Stimulated activated CD4-positive, alpha-beta T cell treated with anti-CD3 and anti-CD28 coated beads, Interleukin-4, amount 100 ng/mL, for 48 hours (primary cell): ENCODE measurements at regions not wholly inside any gene's neighbourhood (a gene's known extent, or its start where the extent isn't known, plus 50 kb on each side); places are given as distances from the start of the nearest gene placed in this dataset.
"Not testable (repeated sequence)": the region's sequence is repeated elsewhere in the genome, so short reads cannot be mapped to it uniquely, and the experiment has no call there.

ENCODE experiments used
- DNase-seq, 2 donors: peaks; one replicate each; pipeline ENCODE4 v3.0.0-alpha.2; 2020; ENCODE audit warnings: low read depth in 2 of 2

DNA sequence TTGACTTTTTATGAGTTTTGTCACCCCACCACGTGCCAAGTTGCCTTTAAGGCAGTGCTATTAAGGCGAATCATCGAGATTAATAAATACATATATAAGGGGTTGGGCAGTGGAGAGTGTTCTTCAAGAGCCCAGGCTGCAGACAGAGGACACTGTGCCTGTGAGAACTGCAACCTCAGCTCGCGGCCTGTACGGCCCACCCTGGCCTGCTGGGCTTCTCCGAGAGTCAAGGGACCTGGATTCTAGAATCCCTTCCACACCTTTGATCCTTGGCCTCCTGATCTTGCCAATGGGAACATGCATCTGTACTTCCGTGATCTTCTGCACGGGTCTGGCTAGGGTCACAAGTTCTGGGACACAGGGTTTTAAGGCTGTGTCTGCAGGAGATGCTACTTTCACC lies 54.5 kb downstream of the IRX5 start:
- DNase-seq: no peak

DNA sequence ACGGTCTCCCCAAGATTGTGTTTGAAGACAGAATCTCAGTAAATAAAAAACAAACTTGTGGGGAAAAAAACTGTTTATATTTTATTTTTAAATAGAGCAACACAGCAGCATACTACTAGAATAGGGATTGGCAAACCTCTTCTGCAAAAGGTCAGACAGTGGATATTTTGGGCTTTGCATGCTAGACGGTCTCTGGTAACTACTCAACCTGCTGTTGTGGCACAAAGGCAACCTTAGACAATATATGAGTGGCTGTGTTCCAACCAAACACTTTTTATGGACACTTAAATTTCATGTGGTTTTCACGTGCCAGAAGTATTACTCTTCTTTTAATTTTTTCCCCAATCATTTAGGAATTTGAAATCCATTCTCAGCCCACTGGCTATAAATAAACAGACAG lies 55.0 kb downstream of the IRX5 start:
- no peak for DNase-seq

DNA sequence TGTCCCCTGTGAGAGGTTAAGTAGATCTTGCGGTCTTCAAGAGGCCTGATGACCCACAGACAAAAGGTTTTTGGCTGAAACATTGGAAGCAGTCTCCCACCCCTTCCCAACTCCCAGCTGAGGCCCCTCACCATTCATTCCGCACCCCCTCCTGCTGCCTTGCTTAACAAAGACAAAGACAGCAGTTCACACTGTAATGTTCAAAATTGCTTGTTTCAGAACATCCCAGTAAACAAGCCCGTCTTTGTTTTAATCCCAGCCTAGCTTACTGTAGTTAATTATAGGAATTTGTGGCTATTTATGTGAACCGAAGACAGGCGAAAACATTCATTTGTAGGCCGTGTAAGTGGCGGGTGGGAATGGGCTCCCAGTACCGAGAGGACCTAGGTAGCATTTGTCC lies 55.7 kb downstream of the IRX5 start:
- no peak for DNase-seq

DNA sequence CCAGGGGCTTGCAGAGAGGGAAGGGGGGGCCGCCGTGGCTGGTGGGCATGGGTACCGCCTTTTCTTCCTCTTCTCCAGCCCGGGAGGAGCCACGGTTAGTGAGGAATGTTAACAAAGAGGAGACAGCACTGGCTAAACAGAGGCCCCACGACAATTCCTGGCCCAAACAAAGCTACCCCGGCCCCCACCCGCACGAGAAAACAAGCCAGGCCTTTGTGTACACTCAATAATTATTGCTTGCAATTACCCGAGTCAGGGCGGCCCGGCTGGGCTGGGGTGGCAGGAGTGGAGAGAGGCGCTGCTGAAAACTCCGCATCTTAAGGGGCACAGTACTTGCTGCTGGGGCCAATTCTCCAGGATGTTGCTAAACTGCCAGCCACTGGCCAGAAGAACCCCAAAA lies 56.4 kb downstream of the IRX5 start:
- no peak for DNase-seq

- DNase-seq: no peak
These were observed 60.9 kb downstream of the IRX5 start for GRCh38 chr16:54991525-54991924.

DNA sequence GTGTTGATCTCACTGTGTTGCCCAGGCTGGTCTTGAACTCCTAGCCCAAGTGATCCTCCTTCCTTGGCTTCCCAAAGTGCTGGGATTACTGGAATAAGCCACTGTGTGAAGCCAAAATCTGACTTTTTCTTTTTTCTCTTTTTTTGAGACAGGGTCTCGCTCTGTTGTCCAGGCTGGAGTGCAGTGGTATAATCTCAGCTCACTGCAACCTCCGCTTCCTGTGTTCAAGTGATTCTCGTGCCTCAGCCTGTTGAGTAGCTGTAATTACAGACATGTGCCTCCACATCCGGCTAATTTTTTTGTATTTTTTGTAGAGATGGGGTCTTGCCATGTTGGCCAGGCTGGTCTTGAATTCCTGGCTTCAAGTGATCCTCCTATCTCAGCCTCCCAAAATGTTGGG lies 61.3 kb downstream of the IRX5 start:
- DNase-seq: not testable (repeated sequence)

- no peak for DNase-seq
These were observed 62.6 kb downstream of the IRX5 start for GRCh38 chr16:54993106-54993895.

GRCh38 chr16:54996186-54996585 lies 65.5 kb downstream of the IRX5 start:
- DNase-seq: no peak

DNA sequence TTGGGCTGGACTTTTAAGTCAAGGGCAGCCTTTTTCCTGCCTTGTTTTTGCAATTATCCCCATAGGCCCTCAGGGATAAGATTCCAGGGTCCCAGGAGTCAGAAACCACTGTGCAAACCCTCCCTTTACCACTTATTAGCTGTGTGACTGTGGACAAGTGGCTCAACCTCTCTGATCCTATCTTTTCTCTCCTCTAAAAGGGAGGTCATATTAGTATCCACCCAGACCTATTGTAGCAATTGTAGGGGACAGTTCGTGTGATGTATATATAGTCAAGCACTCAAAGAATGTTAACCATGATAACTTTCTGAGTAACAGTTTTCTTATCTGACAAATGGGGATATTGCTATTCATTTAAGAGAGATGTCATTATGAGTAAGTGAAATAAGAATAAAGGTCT lies 68.2 kb downstream of the IRX5 start:
- no peak for DNase-seq

- no peak for DNase-seq
These were observed 68.8 kb downstream of the IRX5 start for GRCh38 chr16:54999481-54999880.

GRCh38 chr16:55000595-55000994 lies 69.9 kb downstream of the IRX5 start:
- no peak for DNase-seq

GRCh38 chr16:55001931-55002330 lies 71.3 kb downstream of the IRX5 start:
- no peak for DNase-seq

DNA sequence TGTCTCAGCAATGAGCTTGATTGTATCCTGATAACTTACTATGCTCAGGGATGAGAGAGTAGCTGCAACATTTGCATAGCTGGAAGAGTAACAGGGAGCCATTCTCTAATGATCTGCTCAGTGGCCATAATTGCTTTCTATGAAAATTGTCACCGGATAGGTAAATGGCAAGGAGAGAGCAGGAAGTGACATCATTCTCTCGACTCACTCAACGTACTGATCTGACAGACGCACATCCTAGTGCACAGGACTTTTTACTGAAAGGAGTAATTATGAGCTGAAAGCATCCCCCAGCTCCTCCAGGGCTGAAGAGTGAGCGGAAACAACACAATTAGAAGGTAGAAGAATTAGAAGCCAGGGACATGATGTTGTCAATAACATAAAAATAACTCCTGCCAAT lies 71.8 kb downstream of the IRX5 start:
- no peak for DNase-seq

- no peak for DNase-seq
These were observed 72.6 kb downstream of the IRX5 start for GRCh38 chr16:55003306-55003705.

DNA sequence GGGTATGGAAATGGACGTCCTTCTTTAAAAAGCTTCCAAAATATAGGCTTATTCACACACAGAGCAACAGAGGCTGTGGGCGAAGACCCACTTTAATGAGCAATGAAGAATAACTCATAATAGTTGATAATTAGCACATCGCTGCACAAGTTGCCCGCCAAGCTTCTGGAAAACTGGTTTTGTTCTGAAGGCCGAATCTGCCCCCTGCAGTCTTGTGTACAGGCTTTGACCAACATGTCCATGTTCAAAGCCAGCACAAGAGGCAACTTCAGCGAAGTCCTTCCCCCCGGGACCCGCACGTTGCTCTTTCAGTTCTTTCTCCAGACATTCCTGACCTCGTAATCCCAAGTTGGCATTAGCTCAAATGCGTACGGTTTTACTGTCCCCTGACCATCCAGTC lies 73.3 kb downstream of the IRX5 start:
- DNase-seq: no peak

- DNase-seq: no peak
These were observed 76.8 kb downstream of the IRX5 start for GRCh38 chr16:55007504-55007903.

GRCh38 chr16:55008836-55009510 lies 78.3 kb downstream of the IRX5 start:
- DNase-seq: no peak

- DNase-seq: no peak
These were observed 78.9 kb downstream of the IRX5 start for GRCh38 chr16:55009581-55009980.

DNA sequence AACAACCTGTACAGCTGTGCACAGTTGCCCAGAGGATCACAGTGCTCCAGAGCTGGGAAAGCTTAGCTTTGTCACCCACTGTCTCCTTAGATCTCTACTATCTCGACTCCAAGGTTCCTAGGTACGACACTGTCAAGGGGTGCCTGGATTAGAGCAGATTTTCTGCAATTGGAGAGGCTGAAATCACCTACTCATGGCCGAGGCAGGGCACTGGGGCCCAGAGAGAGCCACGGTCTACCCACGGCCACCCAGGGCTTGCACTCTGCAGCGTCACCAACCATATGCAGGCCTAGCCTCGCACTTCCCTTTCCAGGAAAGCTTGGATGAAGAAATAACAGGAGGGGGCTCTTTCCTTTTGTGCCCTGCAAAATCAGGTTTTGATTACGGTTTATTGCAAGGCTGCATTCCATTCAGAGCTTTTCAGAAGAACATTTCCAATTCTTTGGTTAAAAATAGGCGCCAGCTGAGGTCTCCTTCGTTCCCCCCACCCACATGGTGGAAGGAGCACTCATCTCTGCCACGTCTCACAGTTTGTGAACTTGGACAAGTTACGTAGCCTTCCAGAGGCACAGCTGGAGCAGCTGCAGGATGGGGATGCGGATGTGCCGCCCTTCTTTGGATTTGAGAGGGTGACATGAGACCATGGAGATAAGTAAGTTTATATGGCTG lies 80.0 kb downstream of the IRX5 start:
- DNase-seq: no peak

DNA sequence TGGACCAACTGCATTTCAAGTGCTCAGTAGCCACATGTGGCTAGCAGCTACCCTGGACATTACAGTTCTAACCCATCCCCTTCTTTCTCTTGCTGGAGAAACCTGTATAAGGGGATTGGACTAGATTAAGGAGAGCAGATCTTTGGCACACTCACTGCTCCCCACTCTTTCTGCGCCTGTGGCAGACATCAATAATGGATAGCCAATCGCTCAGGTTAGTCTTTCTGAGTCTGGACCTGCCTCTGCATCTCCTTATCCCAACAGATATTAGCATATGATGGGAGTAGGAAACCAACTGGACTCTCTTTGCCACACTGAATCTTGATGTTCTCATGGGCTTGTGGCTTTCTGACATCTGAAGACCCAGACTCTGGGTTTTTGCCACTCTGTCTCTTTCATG lies 81.7 kb downstream of the IRX5 start:
- no peak for DNase-seq

- DNase-seq: no peak
These were observed 82.1 kb downstream of the IRX5 start for GRCh38 chr16:55012793-55013192.

- DNase-seq: no peak
These were observed 83.4 kb downstream of the IRX5 start for GRCh38 chr16:55014022-55014421.
